Liver (tissue), 3 donors: ENCODE measurements at regions not wholly inside any gene's neighbourhood (a gene's known extent, or its start where the extent isn't known, plus 50 kb on each side); places are given as distances from the start of the nearest gene placed in this dataset.

Source experiments
- ATF3 ChIP-seq: IDR thresholded peaks from 2 replicates; pipeline ENCODE4 v1.6.1; 2016; ENCODE audit warnings: antibody characterized with exemption
- FOXA1 ChIP-seq: IDR thresholded peaks from 2 replicates; pipeline ENCODE4 v1.6.1; 2016; ENCODE audit warnings: antibody characterized with exemption
- GABPA ChIP-seq, 2 donors: IDR thresholded peaks in 1 of 2; conservative IDR thresholded peaks in 1 of 2; 2 replicates each; pipeline ENCODE4 v1.6.1; 2016; ENCODE audit warnings: antibody characterized with exemption in 2 of 2, mild to moderate bottlenecking in 1 of 2, moderate library complexity in 1 of 2
- JUND ChIP-seq, 2 donors: IDR thresholded peaks; 2 replicates each; pipeline ENCODE4 v1.6.1; 2016; ENCODE audit warnings: antibody characterized with exemption in 2 of 2
- RAD21 ChIP-seq, 2 donors: IDR thresholded peaks; 2 replicates each; pipeline ENCODE4 v1.6.1; 2016; ENCODE audit warnings: antibody characterized with exemption in 2 of 2, mild to moderate bottlenecking in 2 of 2
- REST ChIP-seq: IDR thresholded peaks from 2 replicates; pipeline ENCODE4 v1.6.1; 2016; ENCODE audit warnings: antibody characterized with exemption, mild to moderate bottlenecking
- SP1 ChIP-seq: IDR thresholded peaks from 2 replicates; pipeline ENCODE4 v1.6.1; 2018; ENCODE audit warnings: antibody characterized with exemption, mild to moderate bottlenecking
- TAF1 ChIP-seq: conservative IDR thresholded peaks from 2 replicates; pipeline ENCODE4 v1.6.1; 2016; ENCODE audit warnings: antibody characterized with exemption, mild to moderate bottlenecking
- YY1 ChIP-seq: IDR thresholded peaks from 2 replicates; pipeline ENCODE4 v1.6.1; 2016; ENCODE audit warnings: antibody characterized with exemption, mild to moderate bottlenecking
- ZBTB33 ChIP-seq: IDR thresholded peaks from 2 replicates; pipeline ENCODE4 v1.6.1; 2016; ENCODE audit warnings: antibody characterized with exemption
- TF ChIP-seq, protein P1 (sequence below): fragments of 150-350 bp; IDR thresholded peaks from 2 replicates; pipeline ENCODE4 v1.5.1; 2017; ENCODE audit warnings: improper control_type of control experiment, low read depth, low read length; ENCODE audit not compliant: missing input control
- TF ChIP-seq, protein P2 (sequence below): IDR thresholded peaks from 2 replicates; pipeline ENCODE4 v1.6.1; 2016; ENCODE audit warnings: antibody characterized with exemption
- donor health status: healthy.
- donor health status: healthy.

GRCh38 chr3:139112230-139112558 is 67.5 kb upstream of the PRR23C start:
- TF ChIP-seq ATF3 (no peak), SP1 (no peak), GABPA (IDR thresholded peaks at IDR 0.05 in 1 of 2, conservative IDR thresholded peaks at IDR 0.05 in 1 of 2) (no peak), TAF1 (no peak), RAD21 (IDR thresholded peaks at IDR 0.05) (no peak), REST (no peak), ZBTB33 (no peak), JUND (IDR thresholded peaks at IDR 0.05) (no peak), FOXA1 (no peak), YY1 (no peak)
- TF ChIP-seq, protein P1, sequence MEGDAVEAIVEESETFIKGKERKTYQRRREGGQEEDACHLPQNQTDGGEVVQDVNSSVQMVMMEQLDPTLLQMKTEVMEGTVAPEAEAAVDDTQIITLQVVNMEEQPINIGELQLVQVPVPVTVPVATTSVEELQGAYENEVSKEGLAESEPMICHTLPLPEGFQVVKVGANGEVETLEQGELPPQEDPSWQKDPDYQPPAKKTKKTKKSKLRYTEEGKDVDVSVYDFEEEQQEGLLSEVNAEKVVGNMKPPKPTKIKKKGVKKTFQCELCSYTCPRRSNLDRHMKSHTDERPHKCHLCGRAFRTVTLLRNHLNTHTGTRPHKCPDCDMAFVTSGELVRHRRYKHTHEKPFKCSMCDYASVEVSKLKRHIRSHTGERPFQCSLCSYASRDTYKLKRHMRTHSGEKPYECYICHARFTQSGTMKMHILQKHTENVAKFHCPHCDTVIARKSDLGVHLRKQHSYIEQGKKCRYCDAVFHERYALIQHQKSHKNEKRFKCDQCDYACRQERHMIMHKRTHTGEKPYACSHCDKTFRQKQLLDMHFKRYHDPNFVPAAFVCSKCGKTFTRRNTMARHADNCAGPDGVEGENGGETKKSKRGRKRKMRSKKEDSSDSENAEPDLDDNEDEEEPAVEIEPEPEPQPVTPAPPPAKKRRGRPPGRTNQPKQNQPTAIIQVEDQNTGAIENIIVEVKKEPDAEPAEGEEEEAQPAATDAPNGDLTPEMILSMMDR: no peak
- TF ChIP-seq, protein P2, sequence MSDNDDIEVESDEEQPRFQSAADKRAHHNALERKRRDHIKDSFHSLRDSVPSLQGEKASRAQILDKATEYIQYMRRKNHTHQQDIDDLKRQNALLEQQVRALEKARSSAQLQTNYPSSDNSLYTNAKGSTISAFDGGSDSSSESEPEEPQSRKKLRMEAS: no peak
